ENCODE measurements at regions not wholly inside any gene's neighbourhood (a gene's known extent, or its start where the extent isn't known, plus 50 kb on each side); places are given as distances from the start of the nearest gene placed in this dataset.

- TF ChIP-seq SPI1 (IDR thresholded peaks at IDR 0.05; ENCODE audit: low read depth, low read length): no peak
- TF ChIP-seq POLR2A (IDR thresholded peaks at IDR 0.05; ENCODE audit: low read depth, low read length): no peak
- no peak for TF ChIP-seq POU2F2 (IDR thresholded peaks at IDR 0.05; ENCODE audit: low read depth, low read length)
- TF ChIP-seq POLR2AphosphoS5 (IDR thresholded peaks at IDR 0.05; ENCODE audit: low read depth, low read length): no peak
- TF ChIP-seq TAF1 (IDR thresholded peaks at IDR 0.05; ENCODE audit: low read depth, low read length): no peak
- TF ChIP-seq PAX5 (IDR thresholded peaks at IDR 0.05; ENCODE audit: insufficient read depth, low read length, severe bottlenecking): no peak
- no peak for FAIRE-seq
- DNase-seq (ENCODE audit: insufficient read length, low spot score): no peak
Observed at GRCh38 chr13:58869566-58869965, 1238.0 kb downstream of the PCDH17 start.

- DNase-seq (ENCODE audit: insufficient read length, low spot score) (no peak), FAIRE-seq (no peak)
Observed at GRCh38 chr13:58876473-58876872, 1244.9 kb downstream of the PCDH17 start.

GRCh38 chr13:58879114-58879513 is 1247.6 kb downstream of the PCDH17 start:
- no peak for TF ChIP-seq TAF1 (IDR thresholded peaks at IDR 0.05; ENCODE audit: low read depth, low read length)
- no peak for TF ChIP-seq PAX5 (IDR thresholded peaks at IDR 0.05; ENCODE audit: insufficient read depth, low read length, severe bottlenecking)
- TF ChIP-seq POU2F2 (IDR thresholded peaks at IDR 0.05; ENCODE audit: low read depth, low read length): no peak
- TF ChIP-seq POLR2A (IDR thresholded peaks at IDR 0.05; ENCODE audit: low read depth, low read length): no peak
- no peak for TF ChIP-seq SPI1 (IDR thresholded peaks at IDR 0.05; ENCODE audit: low read depth, low read length)
- TF ChIP-seq POLR2AphosphoS5 (IDR thresholded peaks at IDR 0.05; ENCODE audit: low read depth, low read length): no peak
- DNase-seq (ENCODE audit: insufficient read length, low spot score) (no peak), FAIRE-seq (no peak)

More at GRCh38 chr13:58876473-58876872, 1244.9 kb downstream of the PCDH17 start:
- TF ChIP-seq POLR2A (IDR thresholded peaks at IDR 0.05; ENCODE audit: low read depth, low read length): no peak
- TF ChIP-seq TAF1 (IDR thresholded peaks at IDR 0.05; ENCODE audit: low read depth, low read length): no peak
- no peak for TF ChIP-seq PAX5 (IDR thresholded peaks at IDR 0.05; ENCODE audit: insufficient read depth, low read length, severe bottlenecking)
- no peak for TF ChIP-seq SPI1 (IDR thresholded peaks at IDR 0.05; ENCODE audit: low read depth, low read length)
- no peak for TF ChIP-seq POLR2AphosphoS5 (IDR thresholded peaks at IDR 0.05; ENCODE audit: low read depth, low read length)
- no peak for TF ChIP-seq POU2F2 (IDR thresholded peaks at IDR 0.05; ENCODE audit: low read depth, low read length)

GRCh38 chr13:58882516-58882915 is 1251.0 kb downstream of the PCDH17 start:
- FAIRE-seq (no peak), DNase-seq (ENCODE audit: insufficient read length, low spot score) (no peak)
- TF ChIP-seq POLR2A (IDR thresholded peaks at IDR 0.05; ENCODE audit: low read depth, low read length) (no peak), POLR2AphosphoS5 (IDR thresholded peaks at IDR 0.05; ENCODE audit: low read depth, low read length) (no peak), TAF1 (IDR thresholded peaks at IDR 0.05; ENCODE audit: low read depth, low read length) (no peak), PAX5 (IDR thresholded peaks at IDR 0.05; ENCODE audit: insufficient read depth, low read length, severe bottlenecking) (no peak), SPI1 (IDR thresholded peaks at IDR 0.05; ENCODE audit: low read depth, low read length) (no peak), POU2F2 (IDR thresholded peaks at IDR 0.05; ENCODE audit: low read depth, low read length) (no peak)

- DNase-seq (ENCODE audit: insufficient read length, low spot score) (no peak), FAIRE-seq (no peak)
- TF ChIP-seq PAX5 (IDR thresholded peaks at IDR 0.05; ENCODE audit: insufficient read depth, low read length, severe bottlenecking): no peak
- TF ChIP-seq POLR2A (IDR thresholded peaks at IDR 0.05; ENCODE audit: low read depth, low read length): no peak
- TF ChIP-seq SPI1 (IDR thresholded peaks at IDR 0.05; ENCODE audit: low read depth, low read length): no peak
- no peak for TF ChIP-seq TAF1 (IDR thresholded peaks at IDR 0.05; ENCODE audit: low read depth, low read length)
- no peak for TF ChIP-seq POU2F2 (IDR thresholded peaks at IDR 0.05; ENCODE audit: low read depth, low read length)
- TF ChIP-seq POLR2AphosphoS5 (IDR thresholded peaks at IDR 0.05; ENCODE audit: low read depth, low read length): no peak
Observed at GRCh38 chr13:58883405-58883804, 1251.9 kb downstream of the PCDH17 start.

GRCh38 chr13:58884353-58885209 is 1253.0 kb downstream of the PCDH17 start:
- TF ChIP-seq SPI1 (IDR thresholded peaks at IDR 0.05; ENCODE audit: low read depth, low read length) (no peak), PAX5 (IDR thresholded peaks at IDR 0.05; ENCODE audit: insufficient read depth, low read length, severe bottlenecking) (no peak), POU2F2 (IDR thresholded peaks at IDR 0.05; ENCODE audit: low read depth, low read length) (no peak), POLR2A (IDR thresholded peaks at IDR 0.05; ENCODE audit: low read depth, low read length) (no peak), POLR2AphosphoS5 (IDR thresholded peaks at IDR 0.05; ENCODE audit: low read depth, low read length) (no peak), TAF1 (IDR thresholded peaks at IDR 0.05; ENCODE audit: low read depth, low read length) (no peak)
- DNase-seq (ENCODE audit: insufficient read length, low spot score) (no peak), FAIRE-seq (no peak)

GRCh38 chr13:58889474-58889873 is 1257.9 kb downstream of the PCDH17 start:
- DNase-seq (ENCODE audit: insufficient read length, low spot score) (no peak), FAIRE-seq (no peak)
- no peak for TF ChIP-seq POU2F2 (IDR thresholded peaks at IDR 0.05; ENCODE audit: low read depth, low read length)

- no peak for DNase-seq (ENCODE audit: insufficient read length, low spot score)
- TF ChIP-seq SPI1 (IDR thresholded peaks at IDR 0.05; ENCODE audit: low read depth, low read length): no peak
- no peak for TF ChIP-seq POLR2AphosphoS5 (IDR thresholded peaks at IDR 0.05; ENCODE audit: low read depth, low read length)
- TF ChIP-seq POU2F2 (IDR thresholded peaks at IDR 0.05; ENCODE audit: low read depth, low read length): no peak
- TF ChIP-seq POLR2A (IDR thresholded peaks at IDR 0.05; ENCODE audit: low read depth, low read length): no peak
- no peak for TF ChIP-seq TAF1 (IDR thresholded peaks at IDR 0.05; ENCODE audit: low read depth, low read length)
- TF ChIP-seq PAX5 (IDR thresholded peaks at IDR 0.05; ENCODE audit: insufficient read depth, low read length, severe bottlenecking): no peak
- no peak for FAIRE-seq
Observed at GRCh38 chr13:58893396-58893795, 1261.9 kb downstream of the PCDH17 start.

GRCh38 chr13:58906329-58907007 is 1257.3 kb downstream of the DIAPH3 start:
- DNase-seq (ENCODE audit: insufficient read length, low spot score) (no peak), FAIRE-seq (no peak)
- no peak for TF ChIP-seq PAX5 (IDR thresholded peaks at IDR 0.05; ENCODE audit: insufficient read depth, low read length, severe bottlenecking)
- TF ChIP-seq POLR2A (IDR thresholded peaks at IDR 0.05; ENCODE audit: low read depth, low read length): no peak
- TF ChIP-seq POLR2AphosphoS5 (IDR thresholded peaks at IDR 0.05; ENCODE audit: low read depth, low read length): no peak
- TF ChIP-seq TAF1 (IDR thresholded peaks at IDR 0.05; ENCODE audit: low read depth, low read length): no peak

Measured in GM12891 (cell line).